ENCODE measurements at regions not wholly inside any gene's neighbourhood (a gene's known extent, or its start where the extent isn't known, plus 50 kb on each side); places are given as distances from the start of the nearest gene placed in this dataset.
A peak's percentile ranks its signal among the peaks of the same experiment; 100 is the strongest.
"Not testable (repeated sequence)": the region's sequence is repeated elsewhere in the genome, so short reads cannot be mapped to it uniquely, and the experiment has no call there.

GRCh38 chr5:71771191-71771590 is 52.1 kb downstream of the CARTPT start:
- DNase-seq (ENCODE audit: low spot score): no peak

GRCh38 chr5:71778678-71779276 is 59.7 kb downstream of the CARTPT start:
- DNase-seq (ENCODE audit: low spot score): peak; percentile 68

GRCh38 chr5:71780597-71780996 is 61.5 kb downstream of the CARTPT start:
- DNase-seq (ENCODE audit: low spot score): no peak

- DNase-seq (ENCODE audit: low spot score): no peak
Measured at GRCh38 chr5:71782393-71782770, 63.3 kb downstream of the CARTPT start.

GRCh38 chr5:71782771-71783770 is 64.0 kb downstream of the CARTPT start:
- peak; percentile 83 for DNase-seq (ENCODE audit: low spot score)

GRCh38 chr5:71783891-71784290 is 64.8 kb downstream of the CARTPT start:
- no peak for DNase-seq (ENCODE audit: low spot score)

GRCh38 chr5:71786337-71787055 is 67.4 kb downstream of the CARTPT start:
- DNase-seq (ENCODE audit: low spot score): no peak

- DNase-seq (ENCODE audit: low spot score): no peak
Measured at GRCh38 chr5:71788794-71789193, 69.7 kb downstream of the CARTPT start.

GRCh38 chr5:71789746-71790145 is 70.7 kb downstream of the CARTPT start:
- DNase-seq (ENCODE audit: low spot score): no peak

GRCh38 chr5:71790433-71790832 is 71.4 kb downstream of the CARTPT start:
- no peak for DNase-seq (ENCODE audit: low spot score)

- DNase-seq (ENCODE audit: low spot score): not testable (repeated sequence)
Measured at GRCh38 chr5:71792041-71792440, 73.0 kb downstream of the CARTPT start.

- no peak for DNase-seq (ENCODE audit: low spot score)
Measured at GRCh38 chr5:71794061-71794695, 75.1 kb downstream of the CARTPT start.

GRCh38 chr5:71802673-71803072 is 83.6 kb downstream of the CARTPT start:
- DNase-seq (ENCODE audit: low spot score): no peak

- no peak for DNase-seq (ENCODE audit: low spot score)
Measured at GRCh38 chr5:71806711-71807110, 87.6 kb downstream of the CARTPT start.

- no peak for DNase-seq (ENCODE audit: low spot score)
Measured at GRCh38 chr5:71807909-71808308, 88.8 kb downstream of the CARTPT start.

GRCh38 chr5:71809446-71809845 is 90.4 kb downstream of the CARTPT start:
- no peak for DNase-seq (ENCODE audit: low spot score)

- no peak for DNase-seq (ENCODE audit: low spot score)
Measured at GRCh38 chr5:71810023-71810422, 90.9 kb downstream of the CARTPT start.

GRCh38 chr5:71810471-71811195 is 91.6 kb downstream of the CARTPT start:
- DNase-seq (ENCODE audit: low spot score): no peak

GRCh38 chr5:71811779-71812178 is 92.7 kb downstream of the CARTPT start:
- no peak for DNase-seq (ENCODE audit: low spot score)

GRCh38 chr5:71816307-71816706 is 97.2 kb downstream of the CARTPT start:
- DNase-seq (ENCODE audit: low spot score): no peak

- no peak for DNase-seq (ENCODE audit: low spot score)
Measured at GRCh38 chr5:71817891-71818290, 98.8 kb downstream of the CARTPT start.

- DNase-seq (ENCODE audit: low spot score): no peak
Measured at GRCh38 chr5:71821029-71821428, 102.0 kb downstream of the CARTPT start.
